HUDEP-2 (cell line): ENCODE measurements at regions not wholly inside any gene's neighbourhood (a gene's known extent, or its start where the extent isn't known, plus 50 kb on each side); places are given as distances from the start of the nearest gene placed in this dataset.

Source experiments
- DNase-seq, 76 experiments: peaks; one replicate each; lab custom pipeline; 2025; ENCODE audit not compliant: unreplicated experiment in 76 of 76; lab: John Stamatoyannopoulos, UW

DNA sequence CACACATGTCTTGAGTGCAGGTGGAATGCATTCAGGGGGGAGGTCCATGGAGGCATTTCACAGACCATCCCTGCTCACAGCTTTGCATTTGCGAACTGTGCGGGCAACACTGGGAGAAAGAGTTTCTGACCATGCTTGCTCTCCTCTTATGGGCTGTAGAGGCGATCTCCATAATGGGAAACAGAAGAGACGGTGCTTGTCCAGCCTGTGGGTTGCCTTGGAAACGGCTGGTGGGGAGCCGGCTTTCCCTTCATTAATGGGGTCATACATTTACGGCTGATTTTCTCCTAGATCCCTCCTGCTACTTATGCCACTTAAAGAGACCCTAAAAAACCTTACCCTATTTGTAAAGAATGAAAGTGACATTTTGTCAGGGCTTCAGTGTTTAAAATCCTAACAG lies 147.4 kb downstream of the SOX11 start:
- DNase-seq = no peak

GRCh38 chr2:5841126-5841525 lies 148.9 kb downstream of the SOX11 start:
- no peak for DNase-seq

DNA sequence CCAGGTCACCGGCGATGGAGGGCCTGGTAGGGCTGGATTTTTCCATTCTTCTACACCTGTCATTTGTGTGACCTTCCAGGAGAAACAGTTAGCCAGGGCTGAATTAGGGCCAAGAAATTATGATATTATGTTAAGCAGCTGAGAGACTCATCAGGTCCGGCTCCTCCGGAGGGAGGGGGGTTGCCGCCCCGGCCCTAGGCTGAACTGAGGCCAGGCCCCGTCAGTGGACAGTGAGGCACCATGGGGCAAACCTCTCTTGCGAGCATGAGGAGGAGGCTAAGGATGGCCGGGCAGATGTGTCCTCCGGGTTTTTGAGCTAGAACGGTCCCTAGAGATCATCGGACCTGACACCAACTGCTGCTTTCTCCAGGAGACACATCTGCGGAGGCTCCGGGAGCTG lies 150.1 kb downstream of the SOX11 start:
- no peak for DNase-seq

GRCh38 chr2:5845798-5846330 lies 153.7 kb downstream of the SOX11 start:
- no peak for DNase-seq

GRCh38 chr2:5846881-5847280 lies 154.7 kb downstream of the SOX11 start:
- DNase-seq = no peak

- DNase-seq = no peak
Measured at GRCh38 chr2:5849562-5849961, 157.4 kb downstream of the SOX11 start.

DNA sequence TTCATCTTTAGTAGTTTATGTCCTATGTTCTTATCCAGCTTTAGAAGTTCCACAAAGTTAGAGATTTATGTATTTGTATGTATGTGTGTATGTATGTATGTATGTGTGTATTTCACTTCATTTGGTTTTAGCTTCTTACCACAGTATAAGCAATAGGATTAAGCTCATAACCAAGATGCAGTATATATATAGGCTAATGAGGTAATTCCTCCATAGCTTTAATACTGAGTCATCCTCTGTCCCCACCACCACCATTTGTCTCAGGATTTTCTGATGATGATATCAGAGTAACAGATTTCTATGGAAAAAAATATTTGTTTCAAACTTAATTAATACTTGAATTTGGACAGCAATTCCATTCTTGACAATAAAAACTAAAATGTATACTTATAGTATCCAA lies 159.2 kb downstream of the SOX11 start:
- no peak for DNase-seq

- no peak for DNase-seq
Measured at GRCh38 chr2:5854797-5855196, 162.6 kb downstream of the SOX11 start.

- DNase-seq = no peak
Measured at GRCh38 chr2:5867056-5867455, 174.9 kb downstream of the SOX11 start.

DNA sequence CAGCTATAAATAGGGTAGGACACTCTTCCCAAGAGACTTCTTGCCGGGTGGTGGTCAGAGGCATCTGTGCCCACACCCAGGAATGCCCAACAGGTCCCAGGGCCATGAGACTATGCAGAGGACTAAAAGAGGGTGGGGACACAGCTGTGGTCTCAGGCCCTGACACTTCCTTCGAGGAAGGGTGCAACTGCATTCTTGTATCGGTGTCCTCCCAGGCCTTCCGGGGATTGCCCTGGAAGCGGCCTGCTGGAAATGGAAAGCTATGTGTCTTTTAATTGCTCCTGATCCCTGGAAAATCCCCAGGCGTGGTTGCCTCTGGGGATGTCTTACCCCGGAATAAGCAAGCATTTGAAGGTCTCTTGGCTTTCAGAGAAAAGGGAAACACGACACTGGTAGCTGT lies 176.7 kb downstream of the SOX11 start:
- DNase-seq = no peak

GRCh38 chr2:5869936-5870335 lies 177.8 kb downstream of the SOX11 start:
- no peak for DNase-seq

DNA sequence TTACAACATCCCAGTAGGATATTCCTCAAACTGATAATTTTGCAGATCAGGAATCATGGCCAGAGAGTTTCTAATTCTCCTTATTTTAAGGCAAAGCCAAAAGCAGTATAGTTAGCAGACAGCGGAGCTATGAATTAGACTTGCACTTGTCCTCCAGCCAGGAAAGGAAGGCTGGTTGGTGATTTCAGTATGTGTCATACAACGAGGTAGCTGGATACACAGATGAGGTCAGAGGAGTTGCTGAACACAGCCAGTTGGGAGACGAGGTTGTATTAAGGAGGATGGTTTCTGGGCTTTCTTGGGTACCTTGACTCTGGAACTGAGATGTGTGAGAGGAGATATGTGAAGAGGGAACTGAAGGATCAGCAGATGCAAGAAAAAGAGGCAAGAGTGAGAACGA lies 185.2 kb downstream of the SOX11 start:
- DNase-seq = no peak

DNA sequence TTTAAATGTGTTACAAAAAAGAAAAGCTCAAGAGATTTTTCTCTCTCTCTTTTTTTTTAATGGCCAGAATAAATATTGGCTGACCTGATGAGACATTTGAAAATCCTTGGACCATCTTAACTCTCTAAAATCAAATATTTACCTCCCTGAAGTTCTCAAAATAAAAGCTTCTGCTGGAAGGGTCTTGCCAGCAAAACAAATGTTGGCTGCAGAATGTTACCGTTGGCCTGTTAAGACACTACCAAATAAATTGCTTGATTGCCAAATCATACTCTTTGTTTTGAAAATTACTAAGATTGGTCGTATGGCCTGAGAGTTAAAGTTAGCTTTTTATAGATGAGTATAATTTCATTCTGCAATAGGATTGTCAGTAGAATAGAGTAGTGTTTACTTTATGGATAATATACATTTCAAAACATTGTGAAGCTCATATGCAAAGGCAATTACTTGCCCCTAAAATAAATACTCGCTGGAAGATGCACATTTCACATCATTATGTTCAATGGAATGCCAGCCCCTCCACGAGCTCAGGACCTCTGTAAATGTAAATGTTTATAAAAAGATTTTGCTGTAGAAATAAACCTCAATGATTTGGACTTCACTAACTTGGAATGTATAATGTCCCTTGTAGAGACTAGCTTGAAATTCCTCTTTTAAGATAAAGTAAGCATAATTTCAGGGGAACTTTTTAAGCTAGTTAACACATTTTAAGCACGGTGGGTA lies 193.4 kb downstream of the SOX11 start:
- DNase-seq = no peak

GRCh38 chr2:5886462-5886861 lies 194.3 kb downstream of the SOX11 start:
- DNase-seq = no peak

- no peak for DNase-seq
Measured at GRCh38 chr2:5888126-5888525, 195.9 kb downstream of the SOX11 start.

DNA sequence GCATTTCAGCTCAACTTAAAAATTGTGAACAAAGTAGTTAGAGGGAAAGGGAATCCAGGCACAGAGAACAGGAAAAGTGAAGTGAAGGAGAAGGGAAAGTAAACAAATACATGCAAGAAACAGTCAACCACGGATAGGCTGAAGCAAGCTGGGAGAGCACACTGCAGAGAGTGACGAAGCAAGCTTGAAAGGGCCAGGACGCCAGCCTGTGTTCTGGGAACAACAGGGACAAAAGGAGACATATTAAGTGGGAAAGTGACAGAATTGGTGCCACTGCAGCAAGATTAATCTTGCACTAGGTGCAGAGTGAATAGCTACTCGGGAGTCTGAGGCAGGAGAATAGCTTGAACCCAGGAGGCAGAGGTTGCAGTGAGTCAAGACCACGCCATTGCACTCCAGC lies 197.3 kb downstream of the SOX11 start:
- DNase-seq = no peak

DNA sequence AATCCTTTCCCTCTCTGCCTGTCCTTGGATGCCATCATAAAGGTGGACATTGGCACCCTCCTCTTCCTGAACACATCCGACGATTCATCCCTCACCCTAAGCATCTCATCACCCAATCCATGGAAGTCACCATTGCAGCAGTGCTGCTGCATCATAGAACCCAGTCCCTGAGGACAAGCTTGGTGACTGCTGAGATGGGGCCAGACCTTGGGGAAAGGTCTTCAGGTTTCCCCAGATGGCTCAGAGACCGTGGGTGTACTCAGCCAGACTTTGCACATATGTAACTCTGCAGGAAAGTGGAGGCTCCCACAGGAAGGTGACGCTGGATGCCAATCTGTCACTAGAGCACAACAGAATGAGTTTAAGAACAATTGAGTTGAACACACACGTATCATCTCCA lies 202.2 kb downstream of the SOX11 start:
- DNase-seq = no peak

DNA sequence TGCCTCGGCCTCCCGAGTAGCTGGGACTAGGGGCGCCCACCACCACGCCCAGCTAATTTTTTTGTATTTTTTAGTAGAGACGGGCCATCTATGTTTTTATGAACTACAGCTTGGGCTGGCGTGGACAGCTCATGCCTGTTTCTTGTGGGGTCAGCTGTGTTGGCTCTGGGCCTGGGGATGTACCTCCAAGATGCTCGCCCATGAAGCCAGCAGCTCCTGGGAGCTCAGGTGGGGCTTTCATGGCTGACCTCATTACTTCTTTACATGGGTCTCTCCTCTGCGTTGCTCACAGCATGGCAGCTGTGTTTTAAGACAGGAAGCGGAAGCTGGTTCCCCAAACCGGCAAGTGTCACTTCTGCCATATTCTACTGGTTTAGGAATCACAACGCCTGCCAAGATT lies 203.1 kb downstream of the SOX11 start:
- no peak for DNase-seq

DNA sequence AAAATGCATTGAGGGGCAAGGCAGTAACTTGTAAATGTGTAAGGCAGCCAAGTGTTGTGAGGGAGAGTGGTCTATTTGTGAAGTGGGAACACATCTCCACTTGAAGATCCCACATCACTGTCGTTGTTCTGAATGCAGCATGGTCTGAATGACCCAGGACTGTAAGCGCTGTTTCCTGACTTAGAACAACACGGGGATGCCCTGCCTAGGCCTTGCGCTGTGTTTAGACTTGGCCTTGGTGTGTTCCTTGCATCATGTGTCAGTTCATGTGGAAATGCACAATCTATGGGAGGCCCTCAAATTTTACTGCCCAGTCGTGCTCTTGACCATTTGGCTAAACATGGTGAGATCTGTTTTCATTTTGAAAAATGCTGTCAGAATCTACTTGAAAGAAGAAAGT lies 205.1 kb downstream of the SOX11 start:
- no peak for DNase-seq

- DNase-seq = no peak
Measured at GRCh38 chr2:5898667-5899066, 206.5 kb downstream of the SOX11 start.

GRCh38 chr2:5905661-5906060 lies 213.5 kb downstream of the SOX11 start:
- no peak for DNase-seq

- no peak for DNase-seq
Measured at GRCh38 chr2:5908071-5908470, 215.9 kb downstream of the SOX11 start.

DNA sequence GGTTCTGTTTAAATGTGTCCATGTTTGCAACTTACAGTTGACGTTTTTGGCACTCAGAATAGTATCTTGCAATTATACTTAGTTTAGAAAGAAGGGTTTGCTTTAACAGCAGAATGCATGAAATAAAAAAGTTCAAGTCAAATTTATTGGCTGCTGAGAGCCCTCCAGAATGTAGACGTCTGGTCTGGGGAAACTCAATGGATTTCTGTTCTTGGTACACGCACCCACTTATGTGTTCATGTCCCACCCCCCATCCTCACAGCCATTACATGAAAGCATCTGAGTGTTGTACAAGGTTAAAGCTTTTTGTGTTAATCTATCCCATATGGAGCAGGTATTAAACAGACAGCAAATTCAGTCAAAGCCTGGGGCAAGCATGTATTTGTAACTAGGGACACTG lies 219.5 kb downstream of the SOX11 start:
- no peak for DNase-seq
